ENCODE measurements at regions not wholly inside any gene's neighbourhood (a gene's known extent, or its start where the extent isn't known, plus 50 kb on each side); places are given as distances from the start of the nearest gene placed in this dataset.

DNA sequence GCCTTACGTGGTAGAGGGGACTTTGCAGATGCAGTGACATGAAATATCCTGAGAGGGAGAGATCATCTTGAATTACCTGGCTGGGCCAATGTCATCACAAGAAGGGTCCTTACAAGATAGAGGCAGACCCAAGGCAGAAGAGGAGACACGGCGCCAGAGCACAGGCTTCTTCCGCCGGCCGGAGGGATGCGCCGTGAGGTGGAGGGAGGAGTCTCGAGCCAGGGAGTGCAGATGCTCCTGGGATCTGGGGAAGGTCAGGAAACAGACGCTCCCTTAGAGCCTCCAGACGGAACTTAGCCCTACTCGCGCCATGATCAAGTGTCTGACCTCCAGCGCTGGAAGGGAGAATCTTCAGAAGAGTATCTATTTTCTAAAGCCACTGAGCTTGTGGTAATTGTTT, 304.8 kb downstream of the GLRX3 start:
- DNase-seq (ENCODE audit: low read depth, low spot score): no peak
- TF ChIP-seq CTCF (IDR thresholded peaks at IDR 0.05; ENCODE audit: low read depth, low read length): no peak
- no peak overlapping the region for H3K4me3 ChIP-seq (ENCODE audit: low read depth, low read length)
- in situ Hi-C loops (cut with HindIII; ENCODE audit: low sequenced_read_pairs): no loop called here

- TF ChIP-seq CTCF (IDR thresholded peaks at IDR 0.05; ENCODE audit: low read depth, low read length): no peak
- DNase-seq (ENCODE audit: low read depth, low spot score): no peak
- H3K4me3 ChIP-seq (ENCODE audit: low read depth, low read length): no peak overlapping the region
- in situ Hi-C loops (cut with HindIII; ENCODE audit: low sequenced_read_pairs): no loop called here
Measured at GRCh38 chr10:130443066-130443465, 306.9 kb downstream of the GLRX3 start.

DNA sequence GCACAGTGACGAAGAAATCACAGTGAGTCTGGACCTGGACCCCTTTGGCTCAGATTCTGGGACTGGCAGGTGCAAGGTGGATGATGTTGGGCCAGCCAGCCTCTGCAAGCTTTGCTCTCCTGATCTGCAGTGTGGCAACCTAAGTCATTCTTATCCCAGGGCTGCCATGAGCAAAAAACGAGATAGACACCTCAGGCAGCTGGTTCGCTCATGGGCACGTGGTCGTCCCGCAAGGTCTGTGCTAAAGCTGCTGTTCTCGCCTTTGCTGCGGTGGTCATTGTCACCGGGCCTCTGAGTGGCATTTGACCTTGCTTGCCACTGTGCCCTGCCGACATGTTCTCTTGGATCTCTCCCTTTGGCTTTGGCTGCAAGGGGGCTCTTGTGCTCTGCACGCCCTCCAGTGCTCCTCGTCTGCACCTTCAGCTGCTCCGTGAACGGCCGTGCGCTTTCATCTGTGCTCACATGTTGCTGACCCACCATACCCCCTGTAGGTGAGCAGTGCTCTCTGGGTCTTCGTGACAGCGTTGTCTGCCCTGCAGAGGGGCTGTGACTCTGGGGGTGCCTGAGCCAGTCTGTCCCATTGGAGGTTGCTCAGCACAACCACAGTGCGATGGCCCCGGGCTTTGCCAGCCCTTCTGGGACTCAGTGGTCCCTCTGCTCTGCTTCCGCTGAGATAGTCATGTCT, 317.0 kb downstream of the GLRX3 start:
- no peak for TF ChIP-seq CTCF (IDR thresholded peaks at IDR 0.05; ENCODE audit: low read depth, low read length)
- no peak overlapping the region for H3K4me3 ChIP-seq (ENCODE audit: low read depth, low read length)
- in situ Hi-C loops (cut with HindIII; ENCODE audit: low sequenced_read_pairs): no loop called here
- no peak for DNase-seq (ENCODE audit: low read depth, low spot score)

DNA sequence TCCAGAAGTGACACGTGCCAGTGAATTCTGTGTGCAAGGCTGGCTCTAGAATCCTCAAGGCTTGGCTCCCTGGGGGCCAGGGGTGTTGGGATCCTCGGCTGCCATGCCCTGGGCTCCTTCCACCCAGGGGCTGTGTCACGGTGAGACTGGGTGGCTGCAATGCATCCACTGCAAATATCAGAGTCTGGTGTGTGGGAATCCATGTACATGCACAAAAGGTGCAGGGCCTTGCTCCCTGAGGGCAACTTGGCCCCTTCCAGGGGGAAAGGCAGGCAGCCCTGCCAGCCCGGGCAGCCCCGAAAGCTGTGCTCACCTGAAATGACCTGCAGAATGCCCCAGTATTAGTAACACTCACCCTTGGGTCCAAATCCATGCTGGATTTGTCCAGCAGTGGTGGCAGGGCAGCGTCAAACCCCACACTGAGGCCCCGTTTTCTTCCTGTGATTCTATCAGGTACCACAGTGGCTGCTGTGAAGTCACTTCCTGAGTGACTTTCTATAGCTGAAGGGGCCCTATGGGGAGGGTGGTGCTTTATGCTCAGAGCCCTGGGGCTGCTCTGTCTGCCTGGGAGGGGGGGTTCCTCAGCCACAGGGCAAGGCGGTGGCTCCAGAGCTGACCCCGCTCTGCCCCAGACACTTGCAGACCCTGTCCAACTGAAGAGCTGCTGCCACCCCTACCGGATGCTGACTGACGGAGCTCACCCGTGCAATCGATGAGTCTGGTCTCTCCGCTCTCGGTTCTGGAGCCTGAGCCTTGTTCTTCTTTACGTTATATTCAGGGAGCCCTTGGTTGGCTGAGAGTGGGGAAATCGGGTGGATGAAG, 317.7 kb downstream of the GLRX3 start:
- no peak for TF ChIP-seq CTCF (IDR thresholded peaks at IDR 0.05; ENCODE audit: low read depth, low read length)
- in situ Hi-C loops (cut with HindIII; ENCODE audit: low sequenced_read_pairs): no loop called here
- DNase-seq (ENCODE audit: low read depth, low spot score): no peak
- H3K4me3 ChIP-seq (ENCODE audit: low read depth, low read length): no peak overlapping the region

DNA sequence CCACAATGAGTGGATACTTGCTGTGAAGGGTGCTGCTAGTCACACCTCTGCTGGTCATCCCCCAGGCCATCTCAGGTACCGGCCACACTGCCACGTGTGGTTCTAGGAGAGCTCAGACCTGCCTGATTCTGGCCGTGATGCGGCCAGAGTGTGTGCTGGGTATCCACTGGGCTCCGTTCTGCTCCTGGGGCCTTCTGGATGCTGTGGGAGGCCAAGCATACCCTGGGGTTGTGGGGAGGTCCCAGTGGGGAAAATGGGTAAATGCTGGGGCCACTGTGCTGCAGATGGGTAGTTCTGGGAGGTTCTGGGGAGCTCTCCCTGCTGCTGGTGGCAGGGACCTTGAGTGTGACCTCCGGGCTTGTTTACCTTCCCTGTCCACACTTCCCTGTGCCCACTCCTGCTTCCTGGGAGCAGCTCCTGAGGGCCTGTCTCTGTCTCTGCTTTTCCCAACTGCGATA, 318.4 kb downstream of the GLRX3 start:
- no peak overlapping the region for H3K4me3 ChIP-seq (ENCODE audit: low read depth, low read length)
- no peak for TF ChIP-seq CTCF (IDR thresholded peaks at IDR 0.05; ENCODE audit: low read depth, low read length)
- no peak for DNase-seq (ENCODE audit: low read depth, low spot score)
- in situ Hi-C loops (cut with HindIII; ENCODE audit: low sequenced_read_pairs): no loop called here

- no peak overlapping the region for H3K4me3 ChIP-seq (ENCODE audit: low read depth, low read length)
- no peak for DNase-seq (ENCODE audit: low read depth, low spot score)
- in situ Hi-C loops (cut with HindIII; ENCODE audit: low sequenced_read_pairs): no loop called here
- TF ChIP-seq CTCF (IDR thresholded peaks at IDR 0.05; ENCODE audit: low read depth, low read length): no peak
Measured at GRCh38 chr10:130455111-130455695, 319.0 kb downstream of the GLRX3 start.
